Left colon (tissue), 2 donors: ENCODE measurements at regions not wholly inside any gene's neighbourhood (a gene's known extent, or its start where the extent isn't known, plus 50 kb on each side); places are given as distances from the start of the nearest gene placed in this dataset.
"Not testable (repeated sequence)": the region's sequence is repeated elsewhere in the genome, so short reads cannot be mapped to it uniquely, and the experiment has no call there.

Experiments used
- ATAC-seq: fragments of 200-7000 bp; cut with Tn5 transposase; one replicate; pipeline ENCODE4 v1.9.1; 2020; ENCODE audit warnings: mild to moderate bottlenecking, moderate library complexity
- DNase-seq, 2 donors: peaks; one replicate each; pipeline ENCODE4 v3.0.0-alpha.2; 2020
- intact Hi-C, 2 donors: fragments of 100-400 bp; cut with DNase I in 1 of 2; cut with micrococcal nuclease in 1 of 2; formaldehyde crosslinking; loops; one replicate each; pipeline versions ENCODE4 v1.11.2 to v1.14.0; 2022; cut with DNase I, micrococcal nuclease
- donor health status: DM: no; HTN: no; CAD: no.
- donor health status: DM: yes; HTN: yes; CAD: no.

DNA sequence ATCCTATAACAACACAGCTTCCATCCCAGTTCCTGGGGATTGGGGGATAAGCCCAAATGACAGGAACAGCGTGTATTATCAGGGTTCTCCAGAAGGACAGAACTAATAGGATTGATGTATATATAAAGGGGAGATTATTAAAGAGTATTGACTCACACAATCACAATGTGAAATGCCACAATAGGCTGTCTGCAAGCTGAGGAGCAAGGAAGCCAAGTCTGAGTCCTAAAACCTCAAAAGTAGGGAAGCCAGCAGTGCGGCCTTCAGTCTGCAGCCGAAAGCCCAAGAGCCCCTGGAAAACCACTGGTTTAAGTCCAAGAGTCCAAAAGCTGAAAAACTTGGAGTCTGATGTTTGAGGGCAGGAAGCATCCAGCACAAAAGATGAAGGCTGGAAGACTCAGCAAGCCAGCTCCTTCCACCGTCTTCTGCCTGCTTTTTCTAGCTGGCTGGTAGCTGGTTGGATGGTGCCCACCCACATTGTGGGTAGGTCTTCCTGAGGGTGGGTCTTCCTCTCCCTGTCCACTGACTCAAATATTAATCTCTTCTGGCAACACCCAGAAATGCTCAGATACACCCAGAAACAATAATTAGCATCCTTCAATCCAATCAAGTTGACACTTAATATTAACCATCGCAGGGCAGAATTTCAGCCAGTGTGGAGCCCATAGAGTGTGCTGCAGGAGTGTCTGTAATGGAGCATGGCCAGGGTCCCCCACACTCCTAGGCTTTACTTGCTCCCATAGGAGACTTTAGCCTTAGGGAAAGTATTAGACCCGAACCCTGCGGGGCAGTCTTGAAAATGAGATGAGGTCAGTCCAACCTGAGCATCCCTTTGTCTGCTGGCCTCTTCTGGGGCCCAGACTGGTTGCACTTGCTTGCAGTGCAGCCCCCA lies 111.1 kb downstream of the SINHCAF start:
- no peak for DNase-seq
- intact Hi-C loops = no loop called here
- no peak for ATAC-seq

DNA sequence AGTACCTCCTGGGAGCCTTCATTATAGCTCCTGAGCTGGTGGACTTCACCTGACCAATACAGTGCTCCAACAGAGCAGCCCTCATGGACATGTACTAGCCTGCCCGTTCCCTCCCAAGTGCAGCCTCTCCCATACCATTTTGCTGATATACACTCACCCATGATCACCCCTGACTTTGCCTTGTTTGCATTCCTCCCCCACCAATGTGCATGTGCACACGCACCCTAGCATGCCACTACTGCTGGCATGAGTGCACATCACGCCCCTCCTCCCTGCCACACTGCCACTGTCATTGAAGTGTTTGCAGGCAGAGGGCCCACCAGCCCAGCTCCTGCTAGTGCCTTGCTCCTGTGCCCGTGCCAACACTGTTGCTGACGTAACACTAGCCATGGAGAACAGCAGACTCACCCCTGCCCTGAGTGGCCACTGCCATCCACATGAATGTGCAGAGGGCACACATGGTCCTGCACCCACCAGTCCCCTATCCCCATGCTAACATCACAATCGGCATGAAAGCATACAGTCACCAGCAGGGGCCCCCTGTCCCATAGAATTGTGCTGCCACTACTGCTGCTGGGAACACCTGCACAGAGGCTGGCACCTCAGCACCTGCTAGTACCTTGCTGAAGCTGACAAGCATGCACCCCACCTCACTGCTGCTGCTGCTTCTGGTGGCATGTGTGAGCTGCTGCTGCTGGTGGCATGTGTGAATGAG lies 110.3 kb downstream of the SINHCAF start:
- ATAC-seq = peak; percentile 26
- no peak for DNase-seq
- intact Hi-C loops = no loop called here

- no peak for DNase-seq
- ATAC-seq = no peak
- intact Hi-C loops = no loop called here
These were observed 109.5 kb downstream of the SINHCAF start for GRCh38 chr12:31216479-31216878.

DNA sequence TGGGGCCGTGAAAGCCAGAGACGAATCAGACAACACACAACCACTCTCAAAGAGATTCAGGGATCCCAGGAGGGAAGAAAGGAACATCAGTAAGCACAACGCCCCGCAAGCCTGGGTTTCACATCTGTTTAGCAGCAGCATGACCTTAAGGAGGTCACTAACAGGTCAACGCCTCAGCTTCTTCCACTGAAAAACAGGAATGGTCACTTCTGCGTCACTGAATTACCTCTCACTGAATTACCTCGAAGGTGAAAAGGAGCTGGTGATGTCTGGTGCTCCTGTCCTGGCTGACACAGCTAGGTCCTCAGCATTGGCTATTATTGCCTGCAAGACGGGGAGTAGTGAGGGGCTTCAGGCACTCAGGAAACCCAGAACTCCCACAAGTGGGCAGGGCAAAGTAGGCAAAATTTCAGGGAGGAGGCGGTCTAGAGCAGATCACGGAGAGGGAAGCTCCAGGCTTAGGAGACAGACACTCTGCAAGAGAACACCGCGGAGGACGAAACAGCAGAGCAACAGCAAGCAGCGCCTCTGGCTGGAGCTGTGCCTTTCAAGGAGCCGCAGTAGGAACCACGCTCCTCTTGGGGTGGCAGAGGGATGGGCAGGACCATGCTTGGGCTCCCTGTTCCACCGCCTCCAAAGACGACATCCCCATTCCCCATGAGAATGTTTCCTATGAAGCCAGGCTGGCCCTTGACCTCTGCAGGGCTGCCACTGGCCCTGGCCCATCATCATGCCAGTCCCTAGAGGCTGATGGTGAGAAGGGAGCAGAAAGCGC lies 108.4 kb downstream of the SINHCAF start:
- no peak for ATAC-seq
- no peak for DNase-seq
- intact Hi-C loops = no loop called here

DNA sequence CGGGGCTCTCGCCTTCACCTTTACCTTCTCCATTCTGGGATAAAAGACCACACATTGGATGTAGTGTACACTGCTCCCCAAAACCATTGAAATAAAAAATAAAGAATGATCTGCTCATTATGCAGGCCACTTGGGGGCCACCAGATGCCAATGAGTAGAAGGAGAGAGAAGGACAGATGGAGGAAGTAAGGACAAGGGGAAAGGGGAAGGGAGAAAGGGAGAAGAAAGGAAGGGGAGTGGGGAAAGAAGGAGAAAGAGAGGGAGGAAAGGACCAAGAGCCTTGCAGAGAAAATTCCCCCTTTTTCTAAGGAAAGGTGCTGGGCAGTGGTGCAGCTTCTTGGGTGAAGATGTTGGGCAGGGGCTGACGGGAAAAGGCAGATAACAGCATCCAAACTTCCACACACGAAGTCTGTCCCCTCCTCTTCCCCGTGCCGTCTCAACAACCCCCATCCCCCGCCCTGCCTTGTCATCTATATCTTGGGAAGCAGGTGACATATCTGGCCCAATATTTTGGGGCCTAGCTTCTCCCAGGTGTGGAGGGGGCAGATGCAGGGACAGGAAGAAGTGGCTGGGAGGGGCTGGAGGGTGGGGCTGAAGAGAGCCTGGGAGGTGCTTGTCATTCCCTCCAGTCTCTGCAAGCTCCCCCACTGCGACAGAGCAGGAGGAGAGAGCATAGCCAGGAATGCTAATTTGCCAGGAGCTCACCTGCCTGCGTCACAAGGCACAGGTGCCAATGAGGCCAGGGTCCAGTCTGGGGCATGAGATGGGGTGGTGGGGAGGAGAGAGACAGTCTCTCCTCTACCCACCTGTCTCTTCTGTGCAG lies 107.5 kb downstream of the SINHCAF start:
- DNase-seq = no peak
- ATAC-seq = no peak
- intact Hi-C loops = no loop called here

- ATAC-seq = no peak
These were observed 106.4 kb downstream of the SINHCAF start for GRCh38 chr12:31219521-31219920.

GRCh38 chr12:31220061-31220460 lies 105.9 kb downstream of the SINHCAF start:
- ATAC-seq = no peak
- DNase-seq = no peak

More at GRCh38 chr12:31219521-31219920, 106.4 kb downstream of the SINHCAF start:
- intact Hi-C loops = no loop called here
- no peak for DNase-seq

GRCh38 chr12:31220633-31221550 lies 105.1 kb downstream of the SINHCAF start:
- ATAC-seq = no peak
- no peak for DNase-seq
- intact Hi-C loops = no loop called here

More at GRCh38 chr12:31220061-31220460, 105.9 kb downstream of the SINHCAF start:
- intact Hi-C loops = no loop called here

- intact Hi-C loops = no loop called here
- ATAC-seq (no peak), DNase-seq (no peak)
These were observed 104.4 kb downstream of the SINHCAF start for GRCh38 chr12:31221551-31221945.

GRCh38 chr12:31222620-31223222 lies 103.2 kb downstream of the SINHCAF start:
- ATAC-seq = no peak
- no peak for DNase-seq
- intact Hi-C loops = no loop called here

DNA sequence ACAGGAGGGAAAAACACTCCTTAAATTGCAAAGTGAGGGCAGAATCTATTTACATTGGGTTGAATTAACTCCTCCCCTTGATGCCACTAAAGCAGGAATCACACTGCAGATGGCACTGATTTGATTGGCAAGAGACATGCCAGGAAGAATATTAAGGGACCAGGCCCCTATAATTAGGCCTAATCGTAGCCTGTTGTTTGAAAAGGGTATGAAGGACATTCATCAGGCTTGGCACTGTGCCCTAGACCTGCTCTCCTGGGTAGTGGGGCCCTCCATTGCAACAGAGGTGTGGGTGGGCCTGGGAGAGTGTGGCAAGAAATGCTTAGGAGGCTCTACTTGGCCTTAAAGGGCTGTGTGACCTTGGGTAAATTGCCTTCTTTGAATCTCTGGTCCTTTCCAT lies 102.3 kb downstream of the SINHCAF start:
- DNase-seq, ATAC-seq, intact Hi-C loops: not testable (repeated sequence)

DNA sequence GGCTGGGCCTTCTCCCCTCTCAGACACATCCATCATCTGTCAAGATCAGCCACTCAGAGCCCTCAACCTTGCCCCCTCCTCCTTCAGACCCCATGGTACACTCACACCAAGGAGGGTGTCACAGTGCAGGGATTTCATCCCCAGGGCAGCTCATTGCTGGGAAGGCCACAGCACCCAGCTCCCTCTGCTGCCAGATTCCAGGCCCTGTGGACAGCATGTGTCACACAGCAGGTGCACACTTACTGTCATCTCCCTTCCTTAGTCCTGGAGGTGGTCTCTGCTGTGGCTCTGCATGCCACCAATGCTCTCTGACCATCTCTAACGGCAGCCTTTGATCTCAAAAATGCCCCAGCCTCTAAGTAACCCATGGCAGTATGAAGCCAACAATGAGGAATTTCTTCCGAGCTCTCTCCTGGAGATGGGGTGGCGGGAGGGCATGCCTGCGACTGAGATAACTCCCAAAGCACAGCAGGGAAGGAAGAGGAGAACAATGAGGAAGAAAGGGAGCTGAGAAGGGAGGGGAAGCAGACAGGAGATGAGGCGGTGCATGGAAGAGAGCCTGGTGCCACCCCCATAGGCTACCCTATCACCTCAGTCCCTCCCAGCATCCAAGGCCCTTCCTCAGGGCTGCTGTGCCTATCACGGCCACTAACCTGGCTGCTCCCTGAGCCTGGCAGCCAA lies 101.0 kb downstream of the SINHCAF start:
- intact Hi-C loops = no loop called here
- ATAC-seq = no peak
- DNase-seq = no peak

- ATAC-seq (no peak), DNase-seq (no peak)
- intact Hi-C loops = no loop called here
These were observed 100.1 kb downstream of the SINHCAF start for GRCh38 chr12:31225656-31226535.

- intact Hi-C loops = no loop called here
- DNase-seq = no peak
- no peak for ATAC-seq
These were observed 99.3 kb downstream of the SINHCAF start for GRCh38 chr12:31226639-31227038.

DNA sequence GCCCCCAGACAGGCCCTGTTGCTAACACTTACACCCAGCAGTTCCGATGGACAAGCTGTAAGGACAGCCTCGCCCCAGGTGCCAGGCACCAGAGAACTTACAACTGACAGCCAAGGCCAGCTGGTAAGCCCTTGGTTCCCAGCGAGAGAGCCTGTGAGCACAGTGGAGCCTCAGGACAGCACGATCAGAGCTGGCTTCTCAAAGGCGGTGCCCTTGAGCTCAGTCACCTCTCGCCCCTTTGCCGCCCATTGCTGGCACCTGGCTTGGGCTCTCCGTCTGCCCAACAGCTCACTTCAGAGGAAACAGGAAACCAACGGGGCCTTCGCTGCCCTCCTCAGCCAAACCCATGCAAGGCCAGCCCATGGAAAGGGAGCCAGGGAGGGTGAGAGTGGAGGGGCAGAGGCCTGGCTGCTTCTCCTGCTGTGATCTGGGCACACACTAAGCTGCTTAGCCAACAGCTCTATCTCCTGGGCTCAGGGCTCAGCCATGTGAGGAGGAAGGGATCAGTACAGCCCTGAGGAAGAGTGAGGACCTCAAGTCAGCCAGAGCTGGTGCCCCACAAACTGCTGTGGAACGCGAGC lies 98.5 kb downstream of the SINHCAF start:
- ATAC-seq = no peak
- DNase-seq = no peak
- intact Hi-C loops = no loop called here
